Liver (tissue), 8 donors: ENCODE measurements at regions not wholly inside any gene's neighbourhood (a gene's known extent, or its start where the extent isn't known, plus 50 kb on each side); places are given as distances from the start of the nearest gene placed in this dataset.

Experiments used
- DNase-seq: peaks from one replicate; pipeline ENCODE4 v3.0.0-alpha.2; 2017; ENCODE audit warnings: low spot score
- H3K27ac ChIP-seq, 2 donors: one replicate each; pipeline ENCODE4 v1.7.0; 2013; ENCODE audit warnings: inconsistent platforms in 2 of 2, low read length in 2 of 2, control low read depth in 1 of 2, low read depth in 1 of 2, mild to moderate bottlenecking in 1 of 2
- H3K27me3 ChIP-seq, 4 donors: one replicate each; pipeline versions ENCODE4 v1.6.1 to v1.7.0; 2013; ENCODE audit warnings: low read length in 3 of 4, inconsistent platforms in 1 of 4, mild to moderate bottlenecking in 1 of 4, moderate library complexity in 1 of 4; ENCODE audit not compliant: control insufficient read depth in 4 of 4, insufficient read depth in 4 of 4
- H3K36me3 ChIP-seq, 4 donors: one replicate each; pipeline versions ENCODE4 v1.6.1 to v1.7.0; 2013; ENCODE audit warnings: low read length in 3 of 4, mild to moderate bottlenecking in 3 of 4, low read depth in 1 of 4, moderate library complexity in 1 of 4; ENCODE audit not compliant: control insufficient read depth in 4 of 4, insufficient read depth in 3 of 4
- H3K4me1 ChIP-seq, 4 donors: one replicate each; pipeline versions ENCODE4 v1.6.1 to v1.7.0; 2013; ENCODE audit warnings: low read length in 3 of 4, mild to moderate bottlenecking in 3 of 4, moderate library complexity in 1 of 4; ENCODE audit not compliant: control insufficient read depth in 4 of 4, insufficient read depth in 4 of 4
- H3K4me3 ChIP-seq, 3 donors: one replicate each; pipeline versions ENCODE4 v1.6.1 to v1.7.0; 2013; ENCODE audit warnings: low read length in 3 of 3, control low read depth in 1 of 3, low read depth in 1 of 3, mild to moderate bottlenecking in 1 of 3
- H3K9ac ChIP-seq, 2 donors: one replicate each; pipeline ENCODE4 v1.7.0; 2013; ENCODE audit warnings: low read length in 2 of 2, mild to moderate bottlenecking in 2 of 2, moderate library complexity in 2 of 2, control low read depth in 1 of 2, low read depth in 1 of 2
- H3K9me3 ChIP-seq, 4 donors: one replicate each; pipeline versions ENCODE4 v1.6.1 to v1.7.0; 2013; ENCODE audit warnings: low read length in 3 of 4; ENCODE audit not compliant: control insufficient read depth in 4 of 4
- ATF3 ChIP-seq: IDR thresholded peaks from 2 replicates; pipeline ENCODE4 v1.6.1; 2016; ENCODE audit warnings: antibody characterized with exemption
- CTCF ChIP-seq: fragments of 150-350 bp; IDR thresholded peaks from 2 replicates; pipeline ENCODE4 v1.5.1; 2017; ENCODE audit warnings: improper control_type of control experiment, low read depth, low read length; ENCODE audit not compliant: missing input control
- FOXA2 ChIP-seq: IDR thresholded peaks from 2 replicates; pipeline ENCODE4 v1.6.1; 2016; ENCODE audit warnings: antibody characterized with exemption
- HNF4G ChIP-seq: IDR thresholded peaks from 2 replicates; pipeline ENCODE4 v1.6.1; 2016; ENCODE audit warnings: antibody characterized with exemption
- MAX ChIP-seq: IDR thresholded peaks from 2 replicates; pipeline ENCODE4 v1.6.1; 2016; ENCODE audit warnings: antibody characterized with exemption
- RAD21 ChIP-seq, 2 donors: IDR thresholded peaks; 2 replicates each; pipeline ENCODE4 v1.6.1; 2016; ENCODE audit warnings: antibody characterized with exemption in 2 of 2, mild to moderate bottlenecking in 2 of 2
- REST ChIP-seq: IDR thresholded peaks from 2 replicates; pipeline ENCODE4 v1.6.1; 2016; ENCODE audit warnings: antibody characterized with exemption, mild to moderate bottlenecking
- RXRA ChIP-seq, 2 donors: IDR thresholded peaks; 2 replicates each; pipeline ENCODE4 v1.6.1; 2017 to 2018; ENCODE audit warnings: antibody characterized with exemption in 2 of 2, mild to moderate bottlenecking in 1 of 2
- SP1 ChIP-seq: IDR thresholded peaks from 2 replicates; pipeline ENCODE4 v1.6.1; 2018; ENCODE audit warnings: antibody characterized with exemption, mild to moderate bottlenecking
- YY1 ChIP-seq: IDR thresholded peaks from 2 replicates; pipeline ENCODE4 v1.6.1; 2016; ENCODE audit warnings: antibody characterized with exemption, mild to moderate bottlenecking
- WGBS: extraction: QIAGEN DNeasy Blood & Tissue Kit; methylation state at CpG from one replicate; pipeline ENCODE4 v1.1.7; 2013; 5-methylcytosine and 5-hydroxymethylcytosine counted together
- donor health status: healthy.
- donor health status: healthy.
- donor health status: healthy.
- donor health status: healthy.
- donor health status: healthy.

GRCh38 chr2:235418918-235419317 is 74.9 kb upstream of the AGAP1 start:
- H3K4me1 ChIP-seq = peaks cover 0 to 10% (median 3%) of the 10 kb centered on the region in 4 donors

GRCh38 chr2:235419996-235420395 is 73.8 kb upstream of the AGAP1 start:
- TF ChIP-seq RAD21 (IDR thresholded peaks at IDR 0.05) = no peak
- no peak for TF ChIP-seq SP1
- TF ChIP-seq RXRA (IDR thresholded peaks at IDR 0.05) = no peak
- TF ChIP-seq FOXA2 = no peak
- no peak for TF ChIP-seq ATF3
- no peak for TF ChIP-seq CTCF
- no peak for TF ChIP-seq MAX
- TF ChIP-seq REST = no peak
- no peak for TF ChIP-seq HNF4G
- TF ChIP-seq YY1 = no peak
- H3K27me3 ChIP-seq = peaks cover 0 to 3% (median 0%) of the 10 kb centered on the region in 4 donors
- no peak overlapping the region for H3K27ac ChIP-seq
- H3K9ac ChIP-seq = no peak overlapping the region
- peaks cover 0 to 7% (median 3%) of the 10 kb centered on the region in 4 donors for H3K4me1 ChIP-seq
- H3K4me3 ChIP-seq = no peak overlapping the region
- no peaks in the 10 kb centered on the region for H3K36me3 ChIP-seq
- 78% methylated on average over 8 of the region's 8 CpGs for WGBS
- peaks cover 0 to 7% (median 0%) of the 10 kb centered on the region in 4 donors for H3K9me3 ChIP-seq
- no peak for DNase-seq

More at GRCh38 chr2:235418918-235419317, 74.9 kb upstream of the AGAP1 start:
- DNase-seq = no peak
- WGBS = 80% methylated on average over 7 of the region's 7 CpGs
- H3K9me3 ChIP-seq = peaks cover 0 to 2% (median 0%) of the 10 kb centered on the region in 4 donors
- H3K27ac ChIP-seq = no peak overlapping the region
- no peaks in the 10 kb centered on the region for H3K36me3 ChIP-seq
- no peak overlapping the region for H3K4me3 ChIP-seq
- H3K9ac ChIP-seq = no peak overlapping the region
- TF ChIP-seq YY1 (no peak), MAX (no peak), REST (no peak)
- peaks cover 0 to 3% (median 0%) of the 10 kb centered on the region in 4 donors for H3K27me3 ChIP-seq
